BE2C (cell line): ENCODE measurements at regions not wholly inside any gene's neighbourhood (a gene's known extent, or its start where the extent isn't known, plus 50 kb on each side); places are given as distances from the start of the nearest gene placed in this dataset.

ENCODE experiments used
- DNase-seq: peaks from one replicate; pipeline ENCODE4 v3.0.0-alpha.2; 2020
- H3K27me3 ChIP-seq: fragments of 250-450 bp; sonication (Bioruptor Pico); 2 replicates; pipeline ENCODE4 v1.5.1; 2020; ENCODE audit warnings: mild to moderate bottlenecking
- H3K36me3 ChIP-seq: fragments of 250-450 bp; sonication (Bioruptor Pico); 2 replicates; pipeline ENCODE4 v1.5.1; 2020; ENCODE audit warnings: mild to moderate bottlenecking
- H3K4me1 ChIP-seq: fragments of 250-450 bp; sonication (Bioruptor Pico); 2 replicates; pipeline ENCODE4 v1.5.1; 2020
- H3K4me3 ChIP-seq: 2 replicates; pipeline ENCODE4 v1.5.1; 2011; ENCODE audit warnings: low read depth, low read length
- H3K9me3 ChIP-seq: fragments of 250-450 bp; sonication (Bioruptor Pico); 2 replicates; pipeline ENCODE4 v1.5.1; 2020
- TF ChIP-seq, protein P1 (sequence below): IDR thresholded peaks from 2 replicates; pipeline ENCODE4 v1.5.1; 2012; ENCODE audit warnings: mild to moderate bottlenecking, low read depth, low read length

DNA sequence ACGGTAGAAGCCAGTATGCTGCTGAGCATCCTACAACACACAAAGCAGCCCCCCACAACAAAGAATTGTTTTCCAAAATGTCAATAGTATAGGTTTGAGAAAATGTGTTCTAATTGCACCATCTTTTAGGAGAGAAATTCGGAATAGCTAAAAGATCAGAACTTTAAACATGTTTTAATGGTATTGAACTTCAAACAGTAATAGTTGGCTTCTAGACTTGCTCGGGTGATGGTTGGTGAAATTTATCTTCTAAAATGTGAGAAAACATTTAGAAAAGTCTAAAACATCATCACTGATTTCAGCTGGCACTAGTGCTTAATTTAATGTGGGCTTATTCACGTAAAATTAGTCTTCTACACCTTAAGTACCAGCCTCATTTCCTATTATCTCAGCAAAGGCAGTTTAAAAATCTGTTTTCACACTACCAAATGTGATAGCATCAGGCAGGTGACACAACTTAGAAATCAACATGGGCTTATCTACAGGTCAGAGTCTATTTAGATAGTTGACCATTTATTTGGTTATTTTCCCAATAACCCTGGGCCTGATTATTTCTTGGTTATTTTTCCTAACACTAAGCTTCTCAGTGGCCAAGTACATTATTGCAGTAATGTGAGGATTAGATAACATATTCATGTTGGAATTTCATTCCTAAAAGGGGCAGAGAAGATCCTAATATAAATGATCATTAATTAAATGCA, 399.3 kb upstream of the PKN2 start:
- Histone ChIP-seq H3K4me3 (no peak overlapping the region), H3K4me1 (no peaks in the 10 kb centered on the region), H3K36me3 (no peaks in the 10 kb centered on the region), H3K9me3 (no peaks in the 10 kb centered on the region), H3K27me3 (no peaks in the 10 kb centered on the region)
- no peak for DNase-seq
- TF ChIP-seq, protein P1, sequence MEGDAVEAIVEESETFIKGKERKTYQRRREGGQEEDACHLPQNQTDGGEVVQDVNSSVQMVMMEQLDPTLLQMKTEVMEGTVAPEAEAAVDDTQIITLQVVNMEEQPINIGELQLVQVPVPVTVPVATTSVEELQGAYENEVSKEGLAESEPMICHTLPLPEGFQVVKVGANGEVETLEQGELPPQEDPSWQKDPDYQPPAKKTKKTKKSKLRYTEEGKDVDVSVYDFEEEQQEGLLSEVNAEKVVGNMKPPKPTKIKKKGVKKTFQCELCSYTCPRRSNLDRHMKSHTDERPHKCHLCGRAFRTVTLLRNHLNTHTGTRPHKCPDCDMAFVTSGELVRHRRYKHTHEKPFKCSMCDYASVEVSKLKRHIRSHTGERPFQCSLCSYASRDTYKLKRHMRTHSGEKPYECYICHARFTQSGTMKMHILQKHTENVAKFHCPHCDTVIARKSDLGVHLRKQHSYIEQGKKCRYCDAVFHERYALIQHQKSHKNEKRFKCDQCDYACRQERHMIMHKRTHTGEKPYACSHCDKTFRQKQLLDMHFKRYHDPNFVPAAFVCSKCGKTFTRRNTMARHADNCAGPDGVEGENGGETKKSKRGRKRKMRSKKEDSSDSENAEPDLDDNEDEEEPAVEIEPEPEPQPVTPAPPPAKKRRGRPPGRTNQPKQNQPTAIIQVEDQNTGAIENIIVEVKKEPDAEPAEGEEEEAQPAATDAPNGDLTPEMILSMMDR, result no peak

DNA sequence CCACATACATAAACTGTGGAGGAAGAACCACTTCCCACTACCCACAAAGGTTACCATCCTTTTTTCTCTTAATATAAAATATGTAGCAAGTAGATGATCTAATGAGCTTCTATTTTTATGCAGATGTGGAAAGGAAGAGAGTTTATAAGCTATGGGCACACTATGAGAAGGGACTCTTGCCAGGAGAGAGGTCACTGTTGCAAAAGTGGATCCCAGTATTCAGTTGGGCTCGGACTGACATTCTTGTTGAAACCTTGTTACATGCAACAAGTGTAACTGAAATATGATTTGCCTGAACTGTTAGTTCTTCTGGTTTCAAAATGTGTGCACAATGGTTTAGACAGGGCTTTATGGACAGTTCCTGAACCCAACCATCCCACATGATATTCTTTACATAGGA, 397.4 kb upstream of the PKN2 start:
- H3K4me1 ChIP-seq, result no peaks in the 10 kb centered on the region
- TF ChIP-seq, protein P1, result no peak
- no peak overlapping the region for H3K4me3 ChIP-seq
- H3K9me3 ChIP-seq, result no peaks in the 10 kb centered on the region
- no peaks in the 10 kb centered on the region for H3K27me3 ChIP-seq
- DNase-seq, result no peak
- H3K36me3 ChIP-seq, result no peaks in the 10 kb centered on the region

DNA sequence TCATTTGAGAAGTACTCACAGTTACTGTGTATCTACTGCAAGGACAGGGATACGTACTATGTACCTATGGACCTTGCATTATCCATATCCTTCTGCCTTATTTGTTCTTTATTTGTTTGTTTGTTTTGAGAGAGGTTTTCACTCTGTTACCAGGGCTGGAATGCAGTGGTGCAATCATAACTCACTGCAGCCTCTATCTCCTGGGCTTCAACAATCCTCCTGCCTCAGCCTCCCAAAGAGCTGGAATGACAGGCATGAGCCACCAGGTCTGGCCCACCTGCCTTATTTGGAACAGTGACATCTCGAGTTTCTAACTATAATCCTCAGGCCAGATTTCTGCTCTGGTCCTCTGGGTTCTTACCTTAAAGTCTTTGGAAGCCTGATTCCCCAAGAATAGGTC, 395.5 kb upstream of the PKN2 start:
- DNase-seq, result no peak
- Histone ChIP-seq H3K9me3 (no peaks in the 10 kb centered on the region), H3K27me3 (no peaks in the 10 kb centered on the region), H3K36me3 (no peaks in the 10 kb centered on the region), H3K4me1 (no peaks in the 10 kb centered on the region), H3K4me3 (no peak overlapping the region)
- TF ChIP-seq, protein P1, result no peak

DNA sequence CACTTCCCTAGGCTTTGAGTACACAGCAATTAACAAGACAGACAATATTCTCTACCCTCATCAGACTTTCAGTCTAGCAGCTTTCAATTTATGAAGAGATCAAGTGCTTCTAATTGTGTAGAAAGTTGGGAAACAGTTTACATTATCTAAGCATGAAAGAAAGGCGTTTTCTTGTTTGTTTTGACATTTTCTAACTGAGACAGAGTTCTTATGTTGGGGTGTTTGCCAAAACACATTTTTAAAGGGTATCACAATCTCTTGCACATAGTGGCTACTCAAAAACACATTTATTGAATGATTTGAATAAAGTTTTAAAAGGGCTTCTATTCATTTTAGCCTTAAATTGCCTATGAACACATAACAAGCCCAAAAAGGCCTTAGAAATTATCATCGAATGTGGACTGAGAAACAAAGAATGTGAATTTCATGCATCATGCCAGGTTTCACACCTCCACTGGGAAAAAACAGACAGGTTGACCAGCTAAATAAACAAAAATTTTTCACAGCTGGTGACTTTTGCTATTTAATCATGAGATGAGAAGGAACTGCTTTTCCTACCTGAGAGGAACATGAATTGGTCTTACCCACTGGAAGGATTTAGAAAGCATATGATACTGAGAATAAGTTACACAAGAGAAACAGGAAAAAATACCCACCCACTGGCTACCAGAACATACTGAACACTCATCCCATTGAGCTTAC, 394.5 kb upstream of the PKN2 start:
- Histone ChIP-seq H3K36me3 (no peaks in the 10 kb centered on the region), H3K9me3 (no peaks in the 10 kb centered on the region), H3K4me3 (no peak overlapping the region), H3K27me3 (no peaks in the 10 kb centered on the region), H3K4me1 (no peaks in the 10 kb centered on the region)
- DNase-seq, result no peak
- TF ChIP-seq, protein P1, result no peak

DNA sequence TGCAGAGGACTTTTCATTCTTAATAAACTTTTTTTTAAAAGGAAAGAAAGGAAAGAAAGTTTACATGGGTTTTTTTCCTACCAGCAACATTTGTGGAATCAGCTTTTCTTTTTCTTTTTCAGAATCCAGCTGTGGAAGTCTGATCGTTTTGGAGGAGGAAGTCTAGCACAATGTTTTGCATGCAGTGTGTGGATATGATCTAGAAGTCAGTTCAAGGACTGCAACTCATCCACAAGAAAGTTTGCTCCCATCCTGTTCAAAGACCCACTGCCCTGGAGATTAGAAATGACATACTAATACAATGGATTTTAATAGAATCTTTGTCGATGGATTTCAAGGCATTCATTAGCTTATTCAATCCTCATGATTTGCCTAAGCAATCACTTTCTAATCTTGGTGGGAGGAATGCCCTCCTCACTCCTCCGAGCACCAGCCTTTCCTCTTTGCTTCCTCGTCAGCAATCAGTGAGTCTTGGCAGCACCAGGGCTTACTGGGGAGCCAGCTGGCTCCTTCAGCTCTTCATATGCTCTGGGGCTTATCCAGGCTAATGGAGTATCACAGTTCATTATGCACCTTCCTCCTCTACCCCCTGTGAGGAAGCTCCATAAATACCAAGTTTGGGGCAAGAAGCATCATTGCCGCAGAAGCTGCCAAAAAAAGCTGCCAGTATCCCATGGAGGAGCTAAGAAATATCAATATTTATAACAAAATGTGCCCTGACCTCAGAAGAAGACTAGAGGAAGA, 392.3 kb upstream of the PKN2 start:
- Histone ChIP-seq H3K36me3 (no peaks in the 10 kb centered on the region), H3K4me1 (no peaks in the 10 kb centered on the region), H3K27me3 (no peaks in the 10 kb centered on the region), H3K4me3 (no peak overlapping the region), H3K9me3 (no peaks in the 10 kb centered on the region)
- DNase-seq, result no peak
- TF ChIP-seq, protein P1, result no peak
